HEK293 (cell line): ENCODE measurements at regions not wholly inside any gene's neighbourhood (a gene's known extent, or its start where the extent isn't known, plus 50 kb on each side); places are given as distances from the start of the nearest gene placed in this dataset.

Experiments
- CTCF ChIA-PET: fragments of 350-600 bp; formaldehyde crosslinking; extraction: SDS; loops from one replicate; lab custom pipeline; 2021; ENCODE audit warnings: antibody characterized with exemption; lab: Yijun Ruan, JAX
- POLR2A ChIA-PET: fragments of 300-600 bp; formaldehyde crosslinking; extraction: SDS; loops from one replicate; lab custom pipeline; 2020; ENCODE audit warnings: antibody characterized with exemption, inconsistent platforms; lab: Yijun Ruan, JAX
- H3K27ac ChIP-seq: fragments of 200-500 bp; sonication (Bioruptor generic); 2 replicates; pipeline ENCODE4 v1.5.1; 2014; ENCODE audit warnings: low read depth, low read length, control low read depth, inconsistent platforms; ENCODE audit errors: extremely low read depth
- H3K36me3 ChIP-seq, 2 experiments: fragments of 200-500 bp in 1 of 2; sonication (Bioruptor generic) in 1 of 2; 1 replicate in 1 of 2; 2 replicates in 1 of 2; pipeline ENCODE4 v1.5.1; 2014 to 2017; ENCODE audit warnings: inconsistent platforms in 2 of 2, low read length in 2 of 2; ENCODE audit not compliant: control insufficient read depth in 2 of 2, insufficient read depth in 1 of 2
- H3K4me1 ChIP-seq: fragments of 200-500 bp; sonication (Bioruptor generic); 2 replicates; pipeline ENCODE4 v1.5.1; 2014; ENCODE audit warnings: mild to moderate bottlenecking, low read length, inconsistent platforms; ENCODE audit not compliant: control insufficient read depth, insufficient read depth
- H3K4me3 ChIP-seq: 2 replicates; pipeline ENCODE4 v1.5.1; 2011; ENCODE audit warnings: low read depth, mild to moderate bottlenecking, control low read depth, low read length, moderate library complexity
- H3K9me3 ChIP-seq: fragments of 200-500 bp; sonication (Bioruptor generic); 2 replicates; pipeline ENCODE4 v1.5.1; 2014; ENCODE audit warnings: low read depth, low read length, inconsistent platforms; ENCODE audit not compliant: control insufficient read depth, insufficient read depth
- BCL11B ChIP-seq: fragments of 450-650 bp; formaldehyde crosslinking; IDR thresholded peaks from 2 replicates; pipeline ENCODE4 v1.5.1; 2016; ENCODE audit warnings: low read depth, missing biosample characterization, missing genetic modification characterization
- INSM2 ChIP-seq: fragments of 450-650 bp; formaldehyde crosslinking; IDR thresholded peaks from 2 replicates; pipeline ENCODE4 v1.5.1; 2016; ENCODE audit warnings: missing biosample characterization, missing genetic modification characterization
- MEIS1 ChIP-seq: sonication (generic); formaldehyde crosslinking; IDR thresholded peaks from 2 replicates; pipeline ENCODE4 v1.8.1; 2022; ENCODE audit warnings: missing genetic modification reagents, mild to moderate bottlenecking, borderline replicate concordance
- MYNN ChIP-seq: fragments of 450-650 bp; formaldehyde crosslinking; IDR thresholded peaks from 2 replicates; pipeline ENCODE4 v1.5.1; 2016; ENCODE audit warnings: missing biosample characterization, missing genetic modification characterization, borderline replicate concordance
- PRDM1 ChIP-seq: fragments of 450-650 bp; formaldehyde crosslinking; IDR thresholded peaks from 2 replicates; pipeline ENCODE4; 2016; ENCODE audit warnings: missing biosample characterization, missing genetic modification characterization
- PRDM6 ChIP-seq: fragments of 450-650 bp; formaldehyde crosslinking; IDR thresholded peaks from 2 replicates; pipeline ENCODE4 v1.5.1; 2017; ENCODE audit warnings: missing biosample characterization, missing genetic modification characterization
- WT1 ChIP-seq: fragments of 450-650 bp; formaldehyde crosslinking; IDR thresholded peaks from 2 replicates; pipeline ENCODE4 v1.5.1; 2016; ENCODE audit warnings: missing biosample characterization, missing genetic modification characterization
- ZBTB8A ChIP-seq: fragments of 450-650 bp; formaldehyde crosslinking; IDR thresholded peaks from 2 replicates; pipeline ENCODE4 v1.5.1; 2016; ENCODE audit warnings: missing biosample characterization, missing genetic modification characterization
- ZFHX2 ChIP-seq: fragments of 450-650 bp; formaldehyde crosslinking; conservative IDR thresholded peaks from 2 replicates; pipeline ENCODE4 v1.5.1; 2016; ENCODE audit warnings: missing biosample characterization, missing genetic modification characterization
- ZFP69B ChIP-seq: fragments of 450-650 bp; formaldehyde crosslinking; IDR thresholded peaks from 2 replicates; pipeline ENCODE4 v1.5.1; 2016; ENCODE audit warnings: missing biosample characterization, missing genetic modification characterization
- ZNF121 ChIP-seq: fragments of 450-650 bp; formaldehyde crosslinking; IDR thresholded peaks from 2 replicates; pipeline ENCODE4 v1.5.1; 2016; ENCODE audit warnings: missing biosample characterization, missing genetic modification characterization
- ZNF169 ChIP-seq: fragments of 450-650 bp; formaldehyde crosslinking; IDR thresholded peaks from 2 replicates; pipeline ENCODE4 v1.5.1; 2016; ENCODE audit warnings: missing biosample characterization, missing genetic modification characterization
- ZNF174 ChIP-seq: fragments of 450-650 bp; formaldehyde crosslinking; IDR thresholded peaks from 2 replicates; pipeline ENCODE4 v1.5.0; 2017; ENCODE audit warnings: missing biosample characterization, mild to moderate bottlenecking, missing genetic modification characterization
- ZNF510 ChIP-seq: fragments of 450-650 bp; formaldehyde crosslinking; IDR thresholded peaks from 2 replicates; pipeline ENCODE4 v1.5.1; 2018; ENCODE audit warnings: mild to moderate bottlenecking, missing genetic modification characterization, missing biosample characterization; ENCODE audit not compliant: insufficient replicate concordance
- ZNF600 ChIP-seq: fragments of 450-650 bp; formaldehyde crosslinking; IDR thresholded peaks from 2 replicates; pipeline ENCODE4 v1.5.1; 2016; ENCODE audit warnings: missing biosample characterization, missing genetic modification characterization
- ZNF610 ChIP-seq: fragments of 450-650 bp; formaldehyde crosslinking; IDR thresholded peaks from 2 replicates; pipeline ENCODE4 v1.5.1; 2016; ENCODE audit warnings: missing biosample characterization, missing genetic modification characterization, borderline replicate concordance
- ZNF624 ChIP-seq: fragments of 450-650 bp; formaldehyde crosslinking; IDR thresholded peaks from 2 replicates; pipeline ENCODE4 v1.5.1; 2017; ENCODE audit warnings: missing biosample characterization, missing genetic modification characterization
- ZNF791 ChIP-seq: fragments of 450-650 bp; formaldehyde crosslinking; IDR thresholded peaks from 2 replicates; pipeline ENCODE4 v1.5.1; 2016; ENCODE audit warnings: missing biosample characterization, missing genetic modification characterization
- ZSCAN16 ChIP-seq: fragments of 450-650 bp; formaldehyde crosslinking; IDR thresholded peaks from 2 replicates; pipeline ENCODE4 v1.5.1; 2016; ENCODE audit warnings: missing biosample characterization, missing genetic modification characterization

DNA sequence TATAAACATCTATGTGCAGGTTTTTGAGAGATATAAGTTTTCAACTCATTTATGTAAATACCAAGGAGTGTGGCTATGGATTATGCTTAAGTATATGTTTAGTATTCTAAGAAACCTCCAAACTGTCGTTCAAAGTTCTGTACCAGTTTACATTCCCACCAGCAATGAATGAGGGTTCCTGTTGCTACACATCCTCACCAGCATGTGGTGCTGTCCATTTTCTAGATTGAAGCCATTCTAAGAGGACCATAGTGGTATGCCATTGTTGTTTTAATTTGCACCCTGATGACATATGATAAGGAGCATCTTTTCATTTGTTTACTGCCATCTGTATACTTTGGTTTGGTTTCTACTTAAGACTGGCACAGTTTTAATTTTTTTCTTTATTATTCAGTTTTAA lies 2097.9 kb downstream of the LRRC4C start:
- no peaks in the 10 kb centered on the region for H3K36me3 ChIP-seq
- ChIA-PET CTCF (interaction anchor here (0.6 kb wide), 1 partner anchor 13 kb away, joined by 3 read pairs; no protein-coding TSS in a partner anchor), POLR2A (no interaction called here)
- H3K9me3 ChIP-seq: no peaks in the 10 kb centered on the region
- H3K4me3 ChIP-seq: no peak overlapping the region
- H3K27ac ChIP-seq: no peak overlapping the region
- TF ChIP-seq INSM2 (tag by site-specific recombination) (no peak), PRDM6 (tag by site-specific recombination) (no peak), ZNF121 (tag by site-specific recombination) (no peak), ZSCAN16 (tag by site-specific recombination) (no peak), ZNF510 (tag by site-specific recombination) (no peak), ZNF791 (tag by site-specific recombination) (no peak), ZNF624 (tag by site-specific recombination) (no peak)
- no peaks in the 10 kb centered on the region for H3K4me1 ChIP-seq

DNA sequence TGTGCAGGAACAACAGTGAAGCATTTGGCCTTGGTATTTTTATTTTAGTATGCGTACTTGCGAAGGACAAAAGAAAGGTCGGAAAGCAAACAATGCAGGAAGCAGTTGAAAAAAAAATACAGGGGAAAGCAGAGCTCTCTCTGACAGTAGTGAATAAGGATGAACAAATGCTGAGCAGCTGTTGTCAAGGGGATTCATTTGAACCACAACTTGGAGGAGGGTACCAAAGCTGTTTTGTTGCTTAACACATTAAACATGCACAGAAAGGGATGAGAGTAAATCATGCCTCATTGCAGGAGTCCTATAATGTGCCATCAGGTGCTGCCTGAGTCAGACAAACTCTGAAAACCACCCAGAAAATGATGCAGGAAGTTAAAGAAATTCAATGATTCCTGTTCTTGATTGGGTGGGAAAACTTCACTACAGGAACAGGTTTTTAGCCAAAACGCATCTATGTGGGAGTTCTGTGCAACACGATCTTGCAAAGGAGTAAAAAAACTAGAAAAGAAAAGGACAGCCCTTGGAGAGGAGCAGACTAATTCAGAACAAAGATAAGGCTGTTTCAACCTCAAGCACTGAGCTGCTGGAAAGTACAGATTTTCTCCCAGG lies 2113.5 kb downstream of the LRRC4C start:
- no peak overlapping the region for H3K27ac ChIP-seq
- TF ChIP-seq ZFHX2 (tag by site-specific recombination) (no peak), BCL11B (tag by site-specific recombination) (no peak), MEIS1 (CRISPR knock-in tag) (no peak), PRDM1 (no peak), INSM2 (tag by site-specific recombination) (no peak), ZBTB8A (no peak), MYNN (tag by site-specific recombination) (no peak), ZNF169 (no peak), PRDM6 (tag by site-specific recombination) (no peak), ZNF174 (tag by site-specific recombination) (no peak), ZNF600 (tag by site-specific recombination) (no peak), WT1 (no peak), ZNF610 (no peak), ZFP69B (tag by site-specific recombination) (no peak)
- H3K36me3 ChIP-seq: no peaks in the 10 kb centered on the region
- H3K4me1 ChIP-seq: no peaks in the 10 kb centered on the region
- H3K4me3 ChIP-seq: no peak overlapping the region
- H3K9me3 ChIP-seq: no peaks in the 10 kb centered on the region
- ChIA-PET CTCF (interaction anchor here (0.7 kb wide), 1 partner anchor 637 kb away, joined by 3 read pairs; no protein-coding TSS in a partner anchor), POLR2A (no interaction called here)
